ENCODE measurements at regions not wholly inside any gene's neighbourhood (a gene's known extent, or its start where the extent isn't known, plus 50 kb on each side); places are given as distances from the start of the nearest gene placed in this dataset.

GRCh38 chr6:98343797-98344196, 490.6 kb upstream of the POU3F2 start:
- TF ChIP-seq USF2 (IDR thresholded peaks at IDR 0.05; ENCODE audit: borderline replicate concordance, low read depth, low read length) (no peak), RCOR1 (IDR thresholded peaks at IDR 0.05; ENCODE audit: low read length) (no peak), NFIC (IDR thresholded peaks at IDR 0.05; ENCODE audit: borderline replicate concordance) (no peak), MEF2A (IDR thresholded peaks at IDR 0.05; ENCODE audit: borderline replicate concordance, low read depth) (no peak), FOXM1 (IDR thresholded peaks at IDR 0.05; ENCODE audit: low read depth) (no peak), FOSL2 (IDR thresholded peaks at IDR 0.05; ENCODE audit: borderline replicate concordance, low read depth) (no peak), TEAD4 (IDR thresholded peaks at IDR 0.05; ENCODE audit: borderline replicate concordance, insufficient read depth) (no peak), GATA2 (CRISPR knock-in tag; IDR thresholded peaks at IDR 0.05) (no peak), REST (IDR thresholded peaks at IDR 0.05; ENCODE audit: low read depth, low read length) (no peak), TCF12 (IDR thresholded peaks at IDR 0.05) (no peak), CHD2 (IDR thresholded peaks at IDR 0.05; ENCODE audit: low read length, partially characterized antibody) (no peak), ZBTB33 (IDR thresholded peaks at IDR 0.05; ENCODE audit: borderline replicate concordance, low read depth) (no peak), RFX5 (IDR thresholded peaks at IDR 0.05; ENCODE audit: low read length) (no peak), ELF1 (IDR thresholded peaks at IDR 0.05) (no peak), RAD21 (IDR thresholded peaks at IDR 0.05; ENCODE audit: low read length) (no peak), YY1 (IDR thresholded peaks at IDR 0.05; ENCODE audit: low read depth) (no peak)
- no peaks in the 10 kb centered on the region for H3K27me3 ChIP-seq (ENCODE audit: insufficient read depth)
- CTCF ChIA-PET = interaction anchor here (0.9 to 1.1 kb wide), 2 partner anchors 9 to 10 kb away, joined by 3 read pairs; no protein-coding TSS in a partner anchor

More at GRCh38 chr6:98343797-98344196, 490.6 kb upstream of the POU3F2 start:
- no peaks in the 10 kb centered on the region for H3F3A ChIP-seq (replicated peaks; ENCODE audit: insufficient read depth)
- H3K9me2 ChIP-seq = no peaks in the 10 kb centered on the region
- no peaks in the 10 kb centered on the region for H4K20me1 ChIP-seq (ENCODE audit: insufficient read depth)
- no peak overlapping the region for H2AFZ ChIP-seq (ENCODE audit: low read depth)
- no peaks in the 10 kb centered on the region for H3K79me2 ChIP-seq (ENCODE audit: insufficient read depth)
- no peaks in the 10 kb centered on the region for H3K4me1 ChIP-seq (ENCODE audit: control insufficient read depth in 1 of 2, insufficient read depth in 2 of 2, low read depth in 1 of 2, low read length in 1 of 2)
- no peak overlapping the region for H3K9ac ChIP-seq
- no peak overlapping the region for H3K4me3 ChIP-seq (ENCODE audit: low read depth in 2 of 2, low read length in 1 of 2)
- no peaks in the 10 kb centered on the region for H3K36me3 ChIP-seq (replicated peaks in 1 of 2; ENCODE audit: control insufficient read depth in 1 of 2, insufficient read depth in 2 of 2, low read length in 1 of 2)
- H3K27ac ChIP-seq (ENCODE audit: low read depth in 2 of 2, low read length in 1 of 2) = no peak overlapping the region
- DNase-seq = no peak
- H3K9me3 ChIP-seq = no peaks in the 10 kb centered on the region
- POLR2A ChIA-PET = no interaction called here
- H3K4me2 ChIP-seq = no peak overlapping the region
